ENCODE measurements at regions not wholly inside any gene's neighbourhood (a gene's known extent, or its start where the extent isn't known, plus 50 kb on each side); places are given as distances from the start of the nearest gene placed in this dataset.

DNA sequence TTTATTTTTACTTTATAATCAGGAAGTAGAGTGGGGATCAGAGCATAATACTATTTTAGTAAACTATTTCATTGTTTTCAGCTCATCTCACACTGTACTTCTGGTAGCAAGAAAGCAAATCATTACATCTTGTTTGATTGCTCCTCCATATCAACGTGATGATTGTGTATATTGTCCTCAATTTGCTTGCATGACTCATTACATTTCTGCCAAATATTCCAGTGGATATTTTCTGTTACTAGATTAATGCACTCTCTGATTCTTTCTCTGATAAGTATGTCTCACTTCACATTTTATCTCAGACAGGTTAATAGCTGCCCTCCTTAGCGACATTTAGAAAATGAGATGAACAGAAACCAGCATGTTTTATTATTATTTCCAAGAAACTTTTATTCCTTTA is 1145.3 kb downstream of the OTOL1 start:
- TF ChIP-seq EZH2 (IDR thresholded peaks at IDR 0.05) (no peak), CTCF (IDR thresholded peaks at IDR 0.05) (no peak), EZH2phosphoT487 (IDR thresholded peaks at IDR 0.05) (no peak)
